MCF 10A (cell line): ENCODE measurements at regions not wholly inside any gene's neighbourhood (a gene's known extent, or its start where the extent isn't known, plus 50 kb on each side); places are given as distances from the start of the nearest gene placed in this dataset.

Experiments used
- BruUV-seq: library from RNA; stranded (reverse); fragments of 400-500 nt; replicated peaks from 2 replicates; lab custom pipeline; 2021; lab: Mats Ljungman, UMichigan
- CTCF ChIA-PET: fragments of 300-600 bp; sonication (Branson Sonifier 250); formaldehyde crosslinking; extraction: SDS; loops from one replicate; lab custom pipeline; 2021; ENCODE audit warnings: antibody characterized with exemption, inconsistent platforms; lab: Yijun Ruan, JAX
- POLR2A ChIA-PET: fragments of 300-600, 350-650 bp; sonication (Branson Sonifier 250); formaldehyde crosslinking; extraction: SDS; loops from one replicate; lab custom pipeline; 2020; ENCODE audit warnings: antibody characterized with exemption, inconsistent platforms; lab: Yijun Ruan, JAX
- DNase-seq: peaks from one replicate; pipeline ENCODE4 v3.0.0-alpha.2; 2018; ENCODE audit not compliant: unreplicated experiment
- H3K27ac Mint-ChIP-seq: one replicate; pipeline ENCODE4 v1.8.0; 2022; ENCODE audit warnings: mild to moderate bottlenecking, low read depth, mixed read lengths; ENCODE audit not compliant: unreplicated experiment
- H3K27me3 Mint-ChIP-seq: one replicate; pipeline ENCODE4 v1.8.0; 2022; ENCODE audit warnings: mixed read lengths; ENCODE audit not compliant: insufficient read depth, unreplicated experiment
- H3K36me3 Mint-ChIP-seq: one replicate; pipeline ENCODE4 v1.8.0; 2022; ENCODE audit warnings: mild to moderate bottlenecking, moderate library complexity, mixed read lengths; ENCODE audit not compliant: insufficient read depth, unreplicated experiment
- H3K4me1 Mint-ChIP-seq: one replicate; pipeline ENCODE4 v1.8.0; 2022; ENCODE audit warnings: mixed read lengths; ENCODE audit not compliant: insufficient read depth, unreplicated experiment
- H3K4me3 Mint-ChIP-seq: one replicate; pipeline ENCODE4 v1.8.0; 2022; ENCODE audit warnings: mild to moderate bottlenecking, moderate library complexity, mixed read lengths; ENCODE audit not compliant: unreplicated experiment
- H3K9me3 Mint-ChIP-seq: one replicate; pipeline ENCODE4 v1.8.0; 2022; ENCODE audit warnings: mixed read lengths; ENCODE audit not compliant: unreplicated experiment
- intact Hi-C: fragments of 100-400 bp; cut with micrococcal nuclease; formaldehyde crosslinking; loops from 2 replicates; pipeline ENCODE4 v1.14.1; 2022
- TF ChIP-seq, protein P1 (sequence below): fragments of 200-600 bp; IDR thresholded peaks from one replicate; pipeline ENCODE4 v1.8.0; 2022; ENCODE audit warnings: antibody characterized with exemption, mild to moderate bottlenecking; ENCODE audit not compliant: unreplicated experiment

DNA sequence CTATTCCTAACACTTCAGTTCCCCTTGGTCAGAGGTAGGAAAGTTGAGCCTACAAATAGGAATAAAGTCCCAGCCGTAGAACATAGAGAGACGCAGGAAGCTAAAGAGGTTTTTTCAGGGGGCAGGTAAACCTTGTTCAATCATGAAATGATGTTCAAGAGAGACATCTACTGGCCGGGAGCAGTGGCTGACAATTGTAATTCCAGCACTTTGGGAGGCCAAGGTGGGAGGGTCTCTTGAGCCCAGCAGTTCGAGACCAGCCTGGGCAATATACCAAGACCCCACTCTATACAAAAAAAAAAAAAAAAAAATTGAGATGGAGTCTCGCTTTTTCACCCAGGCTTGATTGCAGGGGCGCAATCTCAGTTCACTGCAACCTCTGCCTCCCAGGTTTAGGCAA is 66.7 kb upstream of the DNAJC10 start:
- no TSS peak for BruUV-seq
- TF ChIP-seq, protein P1, sequence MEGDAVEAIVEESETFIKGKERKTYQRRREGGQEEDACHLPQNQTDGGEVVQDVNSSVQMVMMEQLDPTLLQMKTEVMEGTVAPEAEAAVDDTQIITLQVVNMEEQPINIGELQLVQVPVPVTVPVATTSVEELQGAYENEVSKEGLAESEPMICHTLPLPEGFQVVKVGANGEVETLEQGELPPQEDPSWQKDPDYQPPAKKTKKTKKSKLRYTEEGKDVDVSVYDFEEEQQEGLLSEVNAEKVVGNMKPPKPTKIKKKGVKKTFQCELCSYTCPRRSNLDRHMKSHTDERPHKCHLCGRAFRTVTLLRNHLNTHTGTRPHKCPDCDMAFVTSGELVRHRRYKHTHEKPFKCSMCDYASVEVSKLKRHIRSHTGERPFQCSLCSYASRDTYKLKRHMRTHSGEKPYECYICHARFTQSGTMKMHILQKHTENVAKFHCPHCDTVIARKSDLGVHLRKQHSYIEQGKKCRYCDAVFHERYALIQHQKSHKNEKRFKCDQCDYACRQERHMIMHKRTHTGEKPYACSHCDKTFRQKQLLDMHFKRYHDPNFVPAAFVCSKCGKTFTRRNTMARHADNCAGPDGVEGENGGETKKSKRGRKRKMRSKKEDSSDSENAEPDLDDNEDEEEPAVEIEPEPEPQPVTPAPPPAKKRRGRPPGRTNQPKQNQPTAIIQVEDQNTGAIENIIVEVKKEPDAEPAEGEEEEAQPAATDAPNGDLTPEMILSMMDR: peak; percentile 57
- Mint-ChIP-seq H3K4me3 (no peak overlapping the region), H3K9me3 (no peaks in the 10 kb centered on the region), H3K27ac (no peak overlapping the region), H3K36me3 (no peaks in the 10 kb centered on the region), H3K27me3 (no peaks in the 10 kb centered on the region), H3K4me1 (peaks cover 5% of the 10 kb centered on the region)
- peak; percentile 43 for DNase-seq
- intact Hi-C loops: loop anchor here (1.0 kb wide), 2 partner anchors 348 to 409 kb away; no protein-coding TSS in a partner anchor
- POLR2A ChIA-PET: interaction anchor here (0.6 to 1.3 kb wide), 2 partner anchors 463 to 573 kb away, joined by 4 read pairs; no protein-coding TSS in a partner anchor
- CTCF ChIA-PET: interaction anchor here (0.6 to 4.3 kb wide), 56 partner anchors 8 to 1981 kb away, joined by 3 to 138 read pairs (median 4); no protein-coding TSS in a partner anchor

DNA sequence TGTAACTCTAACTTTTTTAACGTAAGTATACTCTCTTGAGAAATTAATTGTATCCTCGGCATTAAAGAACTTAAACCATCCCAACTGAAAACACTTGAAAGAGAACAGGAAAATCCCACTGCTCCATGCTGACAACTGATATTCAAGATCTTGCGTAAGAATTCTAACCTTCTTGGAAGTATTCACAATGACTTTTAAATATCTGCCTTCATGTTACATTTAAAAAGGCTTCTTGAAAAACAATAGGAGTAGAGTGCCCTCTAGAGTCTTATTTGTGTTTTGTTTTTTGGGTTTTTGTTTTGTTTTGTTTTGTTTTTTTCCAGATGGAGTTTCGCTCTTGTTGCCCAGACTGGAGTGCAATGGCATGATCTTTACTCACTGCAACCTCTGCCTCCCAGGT is 65.4 kb upstream of the DNAJC10 start:
- Mint-ChIP-seq H3K36me3 (no peaks in the 10 kb centered on the region), H3K27me3 (no peaks in the 10 kb centered on the region), H3K4me3 (no peak overlapping the region), H3K27ac (no peak overlapping the region), H3K4me1 (peaks cover 5% of the 10 kb centered on the region), H3K9me3 (no peaks in the 10 kb centered on the region)
- peak; percentile 66 for DNase-seq
- TF ChIP-seq, protein P1: peak; percentile 43
- no TSS peak for BruUV-seq
- ChIA-PET POLR2A (no interaction called here), CTCF (interaction anchor here (0.7 to 3.3 kb wide), 9 partner anchors 10 to 1850 kb away, joined by 3 to 49 read pairs (median 4); no protein-coding TSS in a partner anchor)
- intact Hi-C loops: loop anchor here (1.0 to 5.0 kb wide), 2 partner anchors 464 to 908 kb away; no protein-coding TSS in a partner anchor

DNA sequence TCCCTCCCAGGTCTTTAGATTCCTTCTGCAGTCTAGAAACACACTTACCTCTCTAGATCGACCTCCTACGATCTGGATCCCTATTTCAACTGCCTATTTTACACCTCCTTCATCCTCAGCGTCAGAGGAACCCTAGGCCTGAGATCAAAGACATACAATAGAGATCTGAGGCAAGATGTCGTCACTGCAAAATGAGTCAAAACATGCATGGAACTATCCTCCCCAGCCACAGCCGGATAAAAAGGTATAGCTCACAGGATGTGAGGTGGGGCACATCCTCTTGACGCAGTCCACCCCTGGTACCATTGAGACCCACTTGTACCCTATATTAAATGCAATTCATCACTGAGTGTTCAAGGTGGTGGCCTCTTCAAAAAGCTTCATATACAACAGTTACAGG is 63.7 kb upstream of the DNAJC10 start:
- Mint-ChIP-seq H3K27me3 (no peaks in the 10 kb centered on the region), H3K4me3 (no peak overlapping the region), H3K27ac (no peak overlapping the region), H3K9me3 (no peaks in the 10 kb centered on the region), H3K4me1 (peaks cover 5% of the 10 kb centered on the region), H3K36me3 (no peaks in the 10 kb centered on the region)
- intact Hi-C loops: loop anchor here (5.0 kb wide), 1 partner anchor 910 kb away; no protein-coding TSS in a partner anchor
- CTCF ChIA-PET: interaction anchor here (0.9 to 3.3 kb wide), 8 partner anchors 8 to 468 kb away, joined by 3 to 49 read pairs (median 6); no protein-coding TSS in a partner anchor
- TF ChIP-seq, protein P1: no peak
- peak; percentile 9 for DNase-seq
- POLR2A ChIA-PET: interaction anchor here (0.6 kb wide), 1 partner anchor 717 kb away, joined by 4 read pairs; no protein-coding TSS in a partner anchor
- no TSS peak for BruUV-seq

DNA sequence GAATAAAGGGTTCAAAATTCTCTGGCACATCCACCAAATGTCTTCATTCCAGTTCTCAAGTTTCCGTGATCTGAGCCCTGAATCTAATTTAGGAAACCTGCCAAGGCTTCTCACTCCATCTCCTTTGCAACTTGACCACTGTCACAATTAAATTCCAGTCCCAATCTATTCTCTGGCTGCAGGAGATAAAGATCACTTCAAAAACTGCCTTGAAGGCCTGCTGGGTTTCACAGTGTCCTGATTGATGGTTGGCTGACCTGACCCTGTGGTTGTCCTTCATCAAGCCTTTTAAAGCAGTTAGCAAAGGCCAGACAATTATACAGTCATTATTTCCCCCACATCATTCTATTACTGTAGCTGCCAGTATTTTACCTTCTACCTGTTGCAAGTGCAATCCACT is 60.3 kb upstream of the DNAJC10 start:
- no TSS peak for BruUV-seq
- Mint-ChIP-seq H3K9me3 (no peaks in the 10 kb centered on the region), H3K36me3 (no peaks in the 10 kb centered on the region), H3K27ac (no peak overlapping the region), H3K4me1 (no peaks in the 10 kb centered on the region), H3K27me3 (no peaks in the 10 kb centered on the region), H3K4me3 (no peak overlapping the region)
- CTCF ChIA-PET: interaction anchor here (0.8 to 3.6 kb wide), 4 partner anchors 11 to 470 kb away, joined by 3 to 16 read pairs (median 6); no protein-coding TSS in a partner anchor
- DNase-seq: no peak
- intact Hi-C loops: no loop called here
- POLR2A ChIA-PET: no interaction called here
- TF ChIP-seq, protein P1: no peak
